ENCODE measurements at regions not wholly inside any gene's neighbourhood (a gene's known extent, or its start where the extent isn't known, plus 50 kb on each side); places are given as distances from the start of the nearest gene placed in this dataset.

DNA sequence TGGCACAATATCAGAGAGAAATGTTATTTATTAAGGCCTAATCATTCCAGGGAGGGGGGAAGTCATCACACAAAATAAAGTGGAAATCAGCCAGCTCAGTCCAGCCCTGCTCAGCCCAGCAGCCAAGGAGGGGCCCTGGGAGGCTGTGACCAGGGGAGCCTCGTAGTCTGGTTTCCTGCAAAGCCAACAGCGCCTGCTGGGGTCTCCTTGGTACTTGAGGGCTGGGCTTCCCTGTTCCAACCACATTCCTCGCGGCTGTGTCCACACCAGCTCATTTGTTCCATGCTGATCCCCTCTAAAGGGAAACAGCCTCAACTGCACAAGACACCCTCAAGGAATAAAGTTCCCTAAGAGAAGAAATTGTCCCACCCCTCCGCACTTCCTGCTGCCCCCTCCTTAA lies 154.0 kb downstream of the TMEM132E start:
- no peak for FAIRE-seq

DNA sequence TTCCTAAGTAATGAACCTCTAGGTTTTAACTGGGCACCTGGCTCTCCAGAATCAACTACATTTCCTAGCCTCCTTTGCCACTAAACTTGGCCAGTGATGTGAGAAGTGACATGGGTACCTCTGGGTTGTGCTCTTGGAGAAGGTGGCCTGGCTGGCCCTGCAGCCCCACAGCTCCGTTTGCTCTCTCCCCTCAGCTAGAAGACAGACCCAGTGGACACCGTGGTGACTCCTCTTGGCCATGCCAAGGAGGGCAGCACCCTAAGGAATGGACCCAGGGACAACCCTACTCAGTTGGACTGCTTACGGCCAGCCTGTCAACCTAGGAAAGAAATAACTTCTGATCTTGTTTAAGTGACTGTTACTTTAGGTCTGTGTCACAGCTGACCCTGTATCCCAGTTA lies 151.4 kb downstream of the TMEM132E start:
- FAIRE-seq, result no peak

DNA sequence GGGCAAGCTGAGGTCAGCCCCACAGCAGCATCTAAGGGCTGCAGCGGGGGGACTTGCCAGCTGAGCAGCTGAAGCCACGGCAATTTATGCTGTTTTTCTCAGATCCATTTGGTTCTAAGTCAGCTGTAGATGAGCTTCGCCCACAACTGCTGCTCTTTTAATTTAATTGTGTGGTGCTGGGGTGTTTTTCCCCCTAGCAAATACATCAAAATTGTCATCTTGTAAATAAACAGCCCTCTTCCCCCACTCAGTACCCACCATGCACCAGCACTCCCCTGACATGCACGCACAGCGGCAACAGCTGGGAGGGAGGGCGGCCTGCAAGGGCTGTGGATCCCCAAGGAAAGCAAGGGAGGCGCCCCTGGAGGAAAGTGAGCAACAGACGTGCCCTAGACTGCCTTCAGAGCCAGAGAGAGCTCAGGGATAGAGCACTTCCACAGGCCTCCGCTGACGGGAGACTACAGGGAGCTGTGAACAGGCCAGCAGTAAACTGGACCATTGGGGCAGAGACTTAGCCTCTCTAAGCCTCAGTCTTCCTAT lies 149.5 kb downstream of the TMEM132E start:
- no peak for FAIRE-seq

DNA sequence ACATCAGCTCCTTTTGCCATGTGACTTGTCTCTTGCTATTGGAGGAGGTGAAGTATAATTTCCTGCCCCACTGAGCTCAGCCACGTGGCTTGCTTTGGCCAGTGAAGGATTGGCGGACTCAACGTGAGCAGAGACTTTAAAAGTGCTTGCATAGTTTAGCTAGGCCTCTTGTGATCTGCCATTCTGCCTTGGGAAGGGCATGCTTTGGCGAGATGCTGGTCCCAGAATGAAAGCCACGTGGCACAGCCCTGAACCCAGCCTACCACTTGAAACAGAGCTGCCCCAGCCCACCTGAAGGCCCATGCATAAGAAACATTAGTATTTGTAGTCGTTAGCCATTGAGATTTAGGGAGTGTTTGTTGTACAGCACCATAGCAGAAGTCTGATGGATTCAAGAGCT lies 148.2 kb downstream of the TMEM132E start:
- FAIRE-seq, result no peak

DNA sequence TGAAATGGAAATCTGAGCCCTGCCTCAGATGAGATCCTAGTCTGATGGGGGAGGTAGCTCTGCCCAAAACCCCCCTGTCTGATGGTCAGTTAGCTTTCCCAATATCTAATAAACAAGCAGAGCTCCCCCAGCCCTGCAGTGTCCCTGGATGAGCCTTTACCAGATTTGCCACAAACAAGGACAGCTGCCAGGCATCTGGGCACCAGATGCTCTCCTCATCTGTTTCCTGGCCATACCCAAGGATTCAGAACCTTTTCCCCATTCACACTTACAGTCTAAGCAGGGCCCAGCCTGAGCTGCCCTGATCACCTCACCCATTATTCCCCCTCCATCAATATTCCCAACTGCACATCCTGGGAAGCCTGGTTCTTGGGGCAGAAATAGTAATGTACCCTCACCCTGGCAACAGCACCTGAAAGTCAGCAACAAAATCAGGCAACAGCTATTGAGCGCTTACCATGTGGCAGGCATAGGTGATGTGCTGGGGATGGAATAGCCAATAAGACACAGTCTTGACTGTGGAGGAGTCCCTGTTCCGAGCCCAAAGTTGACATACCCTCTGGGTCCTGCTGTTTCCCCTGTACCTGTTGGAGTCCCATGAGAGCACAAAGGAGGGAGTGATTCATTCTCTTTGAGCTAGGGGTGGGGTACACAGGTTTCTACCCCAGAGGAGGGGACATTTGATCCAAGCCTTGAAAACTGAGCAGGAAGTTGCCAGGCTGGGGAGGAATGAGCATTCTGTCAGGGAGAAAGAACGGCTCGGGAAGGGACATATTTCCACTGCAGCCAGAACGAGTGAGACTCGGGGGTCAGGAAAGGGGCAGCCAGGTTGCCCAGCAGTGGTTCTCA lies 147.4 kb downstream of the TMEM132E start:
- no peak for FAIRE-seq

DNA sequence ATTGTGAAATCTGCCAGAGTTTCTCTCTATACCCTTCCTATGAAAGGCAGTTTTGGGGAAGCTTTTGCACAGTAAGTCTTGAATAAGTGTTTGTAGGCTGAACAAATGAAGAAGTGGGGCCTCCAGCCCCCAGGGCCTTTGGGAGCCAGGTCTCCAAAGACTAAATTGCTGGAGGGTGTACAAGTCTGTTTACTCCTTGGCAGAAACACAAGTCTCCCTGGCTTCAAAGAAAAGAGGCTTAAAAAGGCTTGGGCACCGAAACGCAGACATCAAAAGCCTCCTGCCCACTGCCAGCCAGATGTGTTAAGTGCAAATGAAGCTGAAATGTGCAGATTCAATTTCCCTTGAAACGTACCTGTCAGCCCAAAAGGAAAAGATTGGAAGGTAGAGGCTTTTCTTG lies 146.3 kb downstream of the TMEM132E start:
- no peak for FAIRE-seq

DNA sequence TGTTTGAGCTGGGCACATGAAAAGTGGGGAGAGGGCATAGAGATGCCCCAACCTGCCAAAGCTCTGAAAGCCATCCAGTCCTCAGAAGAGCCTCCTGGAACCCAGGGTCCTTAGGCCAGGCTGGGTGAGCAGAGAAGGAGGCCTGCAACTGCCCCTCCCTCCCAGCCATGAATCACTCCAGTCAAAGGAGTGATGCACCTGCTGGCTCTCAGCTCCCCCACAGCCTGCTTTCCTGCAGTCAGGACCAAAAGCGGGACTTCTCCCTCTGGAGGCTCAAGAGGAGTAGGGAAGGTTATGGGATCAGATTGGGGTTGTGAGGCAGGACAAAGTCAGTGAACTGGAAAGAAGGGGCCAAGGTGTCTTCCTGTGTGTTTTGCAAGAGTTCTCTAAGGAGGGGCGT lies 145.6 kb downstream of the TMEM132E start:
- no peak for FAIRE-seq

DNA sequence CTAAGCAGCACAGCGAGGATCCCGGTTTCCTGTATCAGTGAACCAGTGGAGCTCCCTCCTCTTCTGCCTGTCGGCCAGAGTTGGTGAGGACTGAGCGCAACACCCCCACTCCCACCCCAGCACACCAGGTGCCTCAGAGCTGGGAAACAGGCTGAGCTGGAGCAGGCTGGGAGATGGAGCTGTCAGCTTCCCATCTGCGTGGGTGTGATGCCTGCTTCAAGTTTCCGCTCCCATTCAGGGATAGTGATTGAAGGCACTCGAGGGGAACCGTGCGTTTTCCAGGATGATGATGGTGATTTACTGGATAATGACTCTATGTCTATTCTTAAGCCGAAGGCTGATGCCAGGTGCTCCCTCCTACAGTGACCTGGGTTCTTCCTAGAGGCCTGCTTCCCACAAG lies 144.5 kb downstream of the TMEM132E start:
- no peak for FAIRE-seq

DNA sequence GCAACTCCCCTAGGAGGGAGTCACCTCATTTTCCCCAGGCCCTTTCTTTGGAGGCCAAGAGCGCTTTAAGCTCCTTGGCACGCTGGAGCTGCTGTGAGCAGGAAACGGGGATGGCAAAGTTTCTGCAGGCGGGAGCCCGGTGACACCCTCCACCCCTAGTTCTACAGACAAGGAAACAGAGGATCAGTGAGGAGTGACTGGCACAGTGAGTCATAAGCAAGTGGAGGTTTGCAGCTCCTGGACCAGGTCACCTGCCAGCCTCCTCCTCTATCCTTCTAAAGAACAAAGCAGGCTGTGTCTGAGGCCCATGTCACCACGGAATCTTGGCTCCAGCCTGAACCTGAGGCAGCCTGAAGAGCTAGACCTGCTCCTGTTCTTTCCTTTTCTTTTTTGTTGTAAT lies 141.9 kb downstream of the TMEM132E start:
- no peak for FAIRE-seq

DNA sequence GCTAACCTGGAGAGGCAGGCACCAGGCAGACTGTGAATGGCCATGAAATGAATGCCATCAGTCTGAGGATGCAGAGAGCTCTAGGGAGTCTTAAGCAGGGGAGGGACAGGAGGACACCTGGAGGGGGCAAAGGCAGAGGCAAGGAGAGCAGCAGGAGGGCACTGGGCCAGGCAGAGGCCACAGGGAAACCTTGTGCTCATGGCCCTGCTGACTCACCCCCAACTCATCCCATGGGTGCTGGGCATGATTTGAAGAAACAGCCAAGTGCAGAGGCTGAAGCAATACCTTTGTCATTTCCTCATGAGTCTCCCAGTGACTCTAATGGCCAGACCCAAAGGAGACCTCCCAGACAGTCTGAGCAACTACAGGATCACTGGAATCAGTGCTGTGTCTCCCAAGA lies 141.4 kb downstream of the TMEM132E start:
- no peak for FAIRE-seq

DNA sequence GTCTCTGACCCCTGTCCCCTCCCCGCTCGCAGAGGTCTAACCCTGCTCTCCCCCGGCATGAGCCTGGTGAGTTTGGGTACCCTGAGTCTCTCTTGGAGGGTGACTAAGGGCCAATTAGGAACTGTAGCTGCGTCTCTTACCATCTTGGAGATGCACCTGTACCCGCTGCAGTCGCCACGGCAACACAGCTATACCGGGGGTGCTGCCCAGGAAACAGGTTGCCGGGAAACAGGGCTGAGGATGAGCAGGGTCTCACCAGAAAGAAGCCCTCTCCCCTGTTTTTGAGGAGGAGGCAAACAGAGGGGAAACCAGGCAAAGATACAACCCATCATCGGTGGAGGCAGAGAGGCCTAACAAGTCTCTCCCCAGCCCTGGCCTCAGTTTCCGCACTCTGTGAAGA lies 140.2 kb downstream of the TMEM132E start:
- FAIRE-seq, result no peak

DNA sequence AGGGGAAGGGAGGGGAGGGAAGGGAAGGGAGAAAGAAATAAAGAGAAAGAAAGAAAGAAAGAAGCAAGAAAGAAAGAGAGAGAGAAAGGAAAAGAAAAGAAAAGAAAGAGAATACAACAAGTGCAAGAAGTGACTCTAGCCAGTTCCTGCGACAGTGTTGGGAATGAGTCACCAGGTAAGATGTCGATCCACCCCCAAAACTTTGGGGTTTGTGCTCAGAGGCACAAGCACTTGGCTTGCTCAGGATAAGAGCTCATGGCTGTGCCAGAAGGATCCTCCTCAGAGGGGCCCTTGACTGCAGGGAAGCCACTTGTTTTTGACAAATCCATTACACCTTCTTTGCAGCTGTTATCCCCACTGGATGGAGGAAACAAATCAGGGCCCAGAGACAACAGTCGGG lies 137.7 kb downstream of the TMEM132E start:
- no peak for FAIRE-seq

DNA sequence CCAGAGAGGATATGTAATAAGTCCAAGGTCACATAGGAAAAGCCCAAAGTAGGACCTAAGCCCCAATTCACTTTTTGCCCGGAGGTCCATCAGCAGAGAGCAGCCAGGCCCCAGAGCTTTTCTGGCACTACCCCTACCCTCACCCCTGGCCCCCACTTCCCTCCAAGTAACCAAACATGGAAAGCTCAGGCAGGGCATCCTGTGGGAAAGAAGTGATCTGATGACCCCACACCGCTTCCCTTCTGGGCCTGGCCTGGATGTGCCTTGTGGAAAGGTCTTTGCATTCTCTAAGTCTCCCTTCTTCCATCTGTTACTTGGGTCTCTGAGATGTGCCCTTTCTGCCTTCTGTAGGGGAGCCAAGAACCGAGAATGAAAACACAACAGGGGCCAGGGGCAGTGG lies 136.9 kb downstream of the TMEM132E start:
- no peak for FAIRE-seq

DNA sequence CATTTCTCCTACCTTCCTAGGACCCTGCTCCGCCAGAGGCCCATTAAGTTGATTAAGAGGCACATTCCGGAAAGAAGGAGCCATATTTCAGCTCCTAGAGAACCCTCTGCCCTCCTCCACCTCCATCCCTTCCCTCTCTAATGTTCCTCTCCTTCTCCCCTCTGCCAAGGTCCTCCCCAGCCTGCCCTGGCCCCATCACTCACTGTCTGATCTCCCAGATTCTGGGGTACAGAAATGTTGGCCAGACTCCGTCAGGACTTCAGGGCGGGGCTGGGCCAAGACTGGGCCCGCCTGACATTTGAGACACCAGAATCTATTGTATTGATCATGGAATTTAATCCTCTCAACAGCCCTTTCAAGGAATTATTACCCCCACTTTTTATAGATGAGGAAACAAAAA lies 136.1 kb downstream of the TMEM132E start:
- FAIRE-seq, result no peak

DNA sequence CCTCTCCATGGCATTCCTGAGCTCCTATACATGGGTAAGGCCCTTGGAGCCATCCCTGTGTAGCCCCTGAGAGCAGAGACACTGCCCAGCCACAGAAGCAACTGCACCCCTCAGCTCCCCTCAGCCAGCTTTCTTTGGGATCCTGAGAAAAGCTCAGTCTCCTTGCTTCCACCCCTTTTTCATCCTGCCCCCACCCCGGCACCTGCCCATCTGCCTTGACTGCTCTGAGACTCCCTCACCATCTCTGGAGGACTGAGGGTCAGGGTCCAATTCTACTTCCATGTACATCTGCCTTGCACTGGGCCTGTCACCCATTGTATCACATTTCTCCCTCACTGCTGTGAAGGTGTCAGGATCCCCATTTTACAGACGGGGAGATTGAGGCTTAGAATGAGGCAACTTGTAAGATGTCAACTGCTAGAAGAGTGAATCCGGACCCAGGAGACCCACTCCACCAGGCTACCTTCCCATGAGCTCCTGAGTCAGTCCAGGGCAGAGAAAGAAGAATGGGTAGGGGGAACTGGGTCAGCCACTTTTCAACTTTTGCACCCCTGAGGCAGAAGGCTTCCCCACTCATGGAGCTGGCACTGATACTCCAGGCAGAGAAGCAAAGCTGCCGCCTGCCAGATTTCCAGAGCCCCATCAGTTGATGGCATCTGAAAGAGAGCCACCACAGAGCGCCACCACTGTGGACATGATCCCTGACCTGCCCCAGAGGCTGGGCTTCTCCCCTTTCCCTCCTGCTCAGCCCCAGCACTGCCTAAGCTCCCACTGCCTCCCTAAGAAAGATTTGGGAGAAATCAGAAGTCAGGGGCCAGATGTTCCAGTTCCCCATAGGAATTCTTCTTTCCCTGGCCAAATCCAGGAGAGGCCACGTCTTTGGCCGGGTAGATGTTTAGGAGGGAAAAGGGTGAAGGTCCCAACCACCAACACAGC lies 135.4 kb downstream of the TMEM132E start:
- no peak for FAIRE-seq

DNA sequence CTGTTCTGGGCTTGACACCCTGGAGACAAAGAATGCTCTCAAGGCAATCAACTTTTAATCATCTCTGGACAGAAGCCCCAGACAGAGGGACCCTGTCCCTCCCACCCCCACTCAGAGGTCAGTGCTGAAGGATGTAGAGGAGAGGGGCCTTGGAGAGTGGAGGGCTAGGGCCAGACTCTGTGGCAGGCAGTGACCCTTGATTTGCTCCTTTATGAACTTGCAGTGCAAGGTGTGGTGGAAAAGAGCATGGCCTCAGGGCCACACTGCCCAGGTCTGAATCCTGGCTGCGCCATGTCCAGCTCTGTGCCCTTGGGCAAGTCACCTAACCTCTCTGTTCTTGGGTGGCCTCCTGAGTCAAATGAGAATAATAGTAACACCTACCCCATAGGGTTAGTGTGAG lies 134.3 kb downstream of the TMEM132E start:
- FAIRE-seq, result no peak

DNA sequence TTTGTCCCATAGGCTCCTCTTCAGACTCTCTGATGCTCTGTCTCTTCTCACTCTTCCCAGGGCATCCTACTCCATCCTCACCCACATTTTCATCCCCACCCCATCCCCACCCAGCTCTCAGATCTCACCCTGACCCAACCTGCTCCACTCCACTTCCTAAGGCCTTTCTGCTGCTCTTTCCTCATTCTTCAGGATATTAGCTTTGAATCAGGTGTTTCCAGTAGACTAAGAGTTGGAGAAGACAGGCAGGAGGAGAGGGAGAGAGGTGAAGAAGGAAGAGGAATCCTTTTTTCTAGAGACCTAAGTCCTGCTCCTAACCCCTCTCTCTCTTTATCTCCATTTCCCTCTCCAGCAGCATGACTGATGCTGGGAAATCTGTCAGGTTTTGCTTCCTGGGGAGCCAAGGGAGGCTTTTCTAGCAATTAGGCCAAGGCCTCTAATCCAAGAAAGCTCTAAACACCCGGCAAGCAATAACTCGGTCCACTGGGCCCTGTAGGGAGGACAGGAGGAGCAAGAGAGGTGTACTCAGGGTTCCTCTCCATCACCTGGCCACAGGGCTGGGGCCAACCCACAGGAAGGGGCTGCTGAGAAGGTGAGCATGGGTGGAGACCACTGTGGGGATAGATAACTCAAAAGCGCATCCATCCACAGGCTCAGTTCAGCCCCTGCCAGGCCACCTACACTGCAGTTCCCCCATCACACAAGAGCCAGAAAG lies 133.3 kb downstream of the TMEM132E start:
- no peak for FAIRE-seq

DNA sequence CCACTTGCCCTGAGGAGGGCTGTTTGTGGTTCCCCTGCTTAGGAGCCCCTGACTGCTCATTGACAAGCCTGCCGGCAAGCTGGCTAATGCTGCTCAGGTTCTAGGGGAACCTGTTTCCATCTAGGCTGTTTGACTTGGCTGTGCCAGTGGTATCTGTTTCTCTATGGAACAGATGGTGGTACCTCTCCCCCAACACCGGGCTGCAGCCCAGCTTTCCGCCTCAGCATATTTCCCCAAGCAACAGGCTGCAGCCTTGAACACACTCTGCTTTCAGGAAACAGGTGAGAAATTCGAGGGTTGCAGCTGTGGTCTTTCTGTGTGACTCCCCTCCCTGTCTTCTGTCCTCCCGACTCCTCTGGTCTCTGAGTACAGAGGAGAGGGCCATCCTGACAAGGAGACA lies 132.3 kb downstream of the TMEM132E start:
- no peak for FAIRE-seq

DNA sequence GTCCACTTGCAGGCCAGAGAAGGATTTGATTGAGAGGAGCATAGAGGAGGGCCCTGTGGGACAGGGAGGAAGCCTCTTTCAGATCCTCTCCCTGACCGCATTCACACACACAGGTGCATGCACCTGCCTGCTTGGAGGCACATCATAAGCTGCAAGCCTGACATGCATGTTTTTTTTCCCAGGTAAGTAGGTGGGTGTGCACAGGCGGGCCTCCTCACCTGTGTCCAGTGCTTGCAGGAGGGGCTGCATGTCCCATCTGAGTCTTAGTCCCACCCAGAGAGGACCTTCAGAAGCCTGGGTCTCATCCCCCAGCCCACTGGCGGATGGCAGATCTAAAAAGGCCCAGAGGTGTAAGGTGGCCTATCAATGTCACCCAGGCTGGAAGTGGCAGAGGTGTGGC lies 130.8 kb downstream of the TMEM132E start:
- FAIRE-seq, result no peak

DNA sequence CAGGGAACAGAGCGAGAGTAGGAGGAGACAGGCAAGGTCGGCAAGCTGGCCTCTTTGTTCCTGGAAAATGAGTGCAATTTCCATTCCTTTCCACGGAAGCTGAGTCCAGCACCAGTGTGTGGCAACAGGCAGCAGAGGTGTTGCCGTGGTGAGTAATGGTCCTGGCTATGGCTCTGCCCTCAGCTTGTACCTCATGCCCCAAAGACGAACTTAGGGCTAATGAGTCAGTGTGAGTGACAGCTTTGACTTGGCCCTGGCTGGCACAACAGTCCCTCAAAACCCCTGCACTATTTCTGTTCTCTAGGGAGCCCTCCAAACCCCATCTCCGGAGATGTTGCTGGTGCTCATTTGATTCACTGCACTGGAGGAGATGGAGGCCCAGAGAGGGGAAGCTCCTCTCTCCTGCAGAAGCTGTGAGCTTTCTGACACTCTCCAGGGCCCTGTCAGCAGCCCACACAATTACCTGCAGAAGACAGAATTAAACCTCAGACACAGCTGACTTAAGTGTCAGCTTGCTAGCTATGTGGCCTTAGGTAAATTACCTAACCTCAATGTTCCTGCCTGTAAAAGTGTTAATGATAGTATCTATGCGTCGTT lies 129.9 kb downstream of the TMEM132E start:
- no peak for FAIRE-seq

DNA sequence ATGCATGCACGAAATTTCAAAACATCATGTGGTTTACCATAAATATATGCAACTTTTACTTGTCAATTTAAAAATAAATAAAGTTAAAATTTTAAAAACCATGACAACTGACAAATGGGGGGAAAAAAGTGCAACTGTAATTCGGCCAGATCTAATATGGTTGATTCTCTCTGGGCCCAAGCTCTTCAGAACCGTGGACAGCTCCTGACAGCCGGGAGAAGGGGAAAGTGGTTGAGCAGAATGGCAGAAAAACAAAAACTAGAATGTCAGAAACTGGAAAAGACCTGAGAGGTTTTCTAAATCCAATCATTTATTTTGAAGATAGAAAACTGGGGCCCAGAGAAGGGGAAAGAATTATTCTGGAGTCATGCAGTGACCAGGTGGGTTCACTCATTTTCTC lies 126.6 kb downstream of the TMEM132E start:
- FAIRE-seq, result peak; percentile 8

DNA sequence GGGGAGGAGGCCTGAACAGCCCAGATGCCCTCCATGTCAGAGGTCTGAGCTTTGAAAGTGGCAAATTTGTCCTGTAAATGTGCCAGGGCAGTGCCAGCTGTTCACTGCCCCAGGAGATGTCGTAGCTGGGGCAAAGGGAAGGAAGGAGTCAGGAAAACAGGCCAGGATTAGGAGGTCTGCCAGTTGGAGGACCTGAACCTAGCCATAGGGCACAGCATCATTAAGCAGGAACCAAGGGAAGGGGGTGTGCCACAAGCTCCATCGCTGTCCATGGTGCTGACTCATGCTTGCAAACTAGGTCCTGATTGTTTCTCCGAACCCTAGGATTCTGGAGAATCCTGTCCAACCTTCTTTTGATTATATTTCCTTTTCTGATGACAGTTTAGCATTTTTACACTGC lies 124.2 kb downstream of the TMEM132E start:
- no peak for FAIRE-seq

DNA sequence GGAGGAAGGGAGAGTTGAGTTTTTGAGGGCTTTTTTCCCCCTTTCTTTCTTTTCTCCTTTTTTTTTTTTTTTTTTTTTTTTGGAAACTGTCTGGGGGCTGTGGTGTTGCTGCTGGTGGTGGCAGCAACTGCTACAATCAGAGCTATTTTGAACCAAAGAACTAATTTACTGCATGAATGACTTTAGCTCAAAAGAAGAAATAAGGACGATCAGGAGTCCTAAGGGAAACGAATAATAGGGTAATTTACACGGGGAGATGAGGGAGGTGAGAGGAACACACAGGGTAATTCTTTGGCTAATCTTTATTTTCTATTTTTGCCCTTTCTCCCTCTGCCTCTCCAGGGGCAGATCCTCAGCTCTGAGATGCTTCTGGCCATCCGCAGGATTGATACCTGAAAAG lies 119.8 kb downstream of the TMEM132E start:
- FAIRE-seq, result no peak

Measured in endometrium (tissue), 2 donors.